Activated CD8-positive, alpha-beta memory T cell treated with anti-CD3 and anti-CD28 coated beads for 24 hours (primary cell): ENCODE measurements at regions not wholly inside any gene's neighbourhood (a gene's known extent, or its start where the extent isn't known, plus 50 kb on each side); places are given as distances from the start of the nearest gene placed in this dataset.

Source experiments
- DNase-seq: peaks from one replicate; pipeline ENCODE4 v3.0.0-alpha.2; 2020

DNA sequence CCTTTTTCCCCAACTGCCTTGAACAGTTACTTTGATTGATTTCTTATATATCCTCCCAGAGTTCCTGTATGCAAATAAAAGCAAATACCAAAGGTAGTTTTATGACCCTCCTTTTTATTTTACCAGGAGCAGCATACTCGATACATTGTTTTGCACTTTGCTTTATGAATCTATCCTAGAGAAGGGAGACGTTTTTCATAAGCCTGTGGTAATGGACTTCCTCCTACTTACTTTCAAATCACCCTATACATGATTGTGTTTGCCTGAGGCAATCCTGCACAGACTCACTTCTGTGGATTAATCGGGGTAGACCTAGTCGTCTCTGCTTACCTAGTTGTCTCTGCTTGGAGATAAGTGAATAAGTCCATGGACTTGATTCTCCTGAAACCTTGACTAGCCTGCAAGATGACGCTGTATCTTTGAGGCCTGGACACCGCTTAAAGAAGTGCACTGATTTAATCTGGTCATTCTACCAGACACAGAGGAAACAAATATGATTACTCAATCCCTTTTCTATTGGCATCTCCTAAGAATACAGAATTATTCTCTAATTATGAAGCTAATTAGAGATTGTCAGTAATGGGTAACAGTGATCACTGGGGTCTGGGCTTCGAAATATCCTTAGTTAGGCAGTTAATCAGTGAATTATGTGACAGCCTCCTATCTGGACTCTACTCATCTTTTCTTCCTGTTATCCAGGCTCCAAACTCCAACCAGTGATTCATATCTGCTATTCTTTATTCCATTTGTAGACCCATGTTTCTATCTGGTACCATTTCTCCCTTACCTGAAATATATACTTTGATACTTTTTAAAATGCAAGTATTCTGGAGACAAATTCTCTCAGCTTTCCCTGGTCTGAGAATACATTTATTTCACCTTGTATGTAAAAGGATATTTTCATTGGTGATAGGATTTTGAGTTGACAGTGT lies 447.4 kb upstream of the TRIB2 start:
- no peak for DNase-seq

DNA sequence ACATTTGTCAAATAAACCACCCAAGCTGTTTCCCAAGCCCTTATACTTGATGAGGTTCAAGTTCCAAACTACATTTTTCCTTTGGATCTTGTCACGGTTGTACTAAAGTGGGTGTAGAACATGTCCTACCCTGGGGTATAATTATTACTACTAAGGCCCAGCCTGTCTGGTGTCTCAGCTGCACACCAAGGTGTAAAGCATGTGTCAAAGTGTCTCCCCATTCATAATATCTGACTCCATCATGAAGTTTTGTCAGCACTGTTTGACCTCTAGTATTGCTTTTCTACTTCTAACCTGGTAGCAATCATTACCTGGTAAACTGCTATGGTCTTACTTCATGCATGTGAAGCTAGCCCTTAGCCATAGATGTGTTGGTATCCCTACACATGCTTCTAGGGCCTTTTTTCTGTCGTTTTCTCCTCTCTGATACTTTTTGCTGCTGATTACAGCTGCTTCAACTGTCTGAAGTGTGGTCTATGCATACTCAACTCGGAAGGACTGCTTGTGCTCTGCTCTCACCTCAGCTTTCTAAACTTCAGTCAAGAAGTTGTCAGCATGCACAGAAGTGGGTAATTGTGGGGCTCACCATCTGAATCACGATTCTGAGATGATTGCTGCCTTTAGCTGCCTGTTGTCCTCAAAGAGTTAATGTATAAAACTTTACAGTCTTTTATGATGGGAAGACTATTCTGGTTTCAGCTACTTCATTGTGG lies 445.7 kb upstream of the TRIB2 start:
- no peak for DNase-seq

DNA sequence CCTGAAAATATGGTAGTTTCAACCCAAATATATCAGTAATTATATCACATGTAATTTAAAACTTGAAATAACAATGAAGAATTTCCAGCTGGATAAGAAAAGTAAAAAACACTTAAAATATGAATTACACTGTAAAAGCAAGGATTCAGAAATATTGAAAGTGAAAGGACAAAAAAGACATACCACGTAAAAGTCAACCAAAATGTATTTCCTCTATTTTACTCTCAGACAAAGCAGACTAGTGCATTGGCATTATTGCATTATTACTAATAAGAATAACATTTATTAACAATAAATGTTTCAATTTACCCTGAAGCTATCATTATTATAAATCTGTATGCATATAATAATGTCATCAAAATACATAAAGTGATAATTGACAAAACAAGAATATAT lies 445.1 kb upstream of the TRIB2 start:
- no peak for DNase-seq

DNA sequence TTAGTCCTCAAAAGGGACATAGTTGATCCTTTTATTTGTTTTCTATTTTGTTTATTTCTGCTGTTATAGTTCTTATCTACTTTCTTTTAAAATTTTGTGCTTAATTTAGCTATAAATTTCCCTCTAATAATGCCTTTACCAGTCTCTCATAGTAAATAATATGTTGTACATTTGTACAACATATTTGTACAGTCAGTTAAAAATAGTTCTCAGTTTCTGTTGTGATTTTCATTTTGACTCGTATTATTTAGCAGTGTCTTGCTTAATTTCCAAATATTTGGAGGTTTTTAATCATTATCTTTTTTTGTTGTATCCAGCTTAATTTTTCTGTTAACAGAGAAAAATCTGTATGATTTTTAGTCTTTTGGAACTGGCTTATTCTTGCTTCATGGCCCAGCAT lies 443.6 kb upstream of the TRIB2 start:
- no peak for DNase-seq

DNA sequence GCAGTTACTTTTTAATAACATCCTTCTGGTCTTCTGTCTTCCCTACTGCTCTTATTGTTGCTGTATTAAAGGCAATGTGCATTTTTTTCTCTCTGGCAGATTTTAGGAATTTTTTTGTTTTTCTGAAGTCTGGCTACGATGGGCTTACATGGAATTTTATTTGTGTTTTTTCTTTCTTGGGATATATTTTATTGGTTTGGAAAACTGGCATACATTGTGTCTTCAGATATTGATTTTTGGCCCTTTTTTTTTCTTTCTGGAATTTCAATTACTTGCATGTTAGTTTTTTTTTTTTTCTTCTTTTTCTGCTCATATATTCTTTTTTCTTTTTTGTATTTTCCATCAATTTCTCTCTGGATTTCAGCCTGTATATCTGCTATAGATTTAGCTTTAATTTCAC lies 442.1 kb upstream of the TRIB2 start:
- DNase-seq: no peak

DNA sequence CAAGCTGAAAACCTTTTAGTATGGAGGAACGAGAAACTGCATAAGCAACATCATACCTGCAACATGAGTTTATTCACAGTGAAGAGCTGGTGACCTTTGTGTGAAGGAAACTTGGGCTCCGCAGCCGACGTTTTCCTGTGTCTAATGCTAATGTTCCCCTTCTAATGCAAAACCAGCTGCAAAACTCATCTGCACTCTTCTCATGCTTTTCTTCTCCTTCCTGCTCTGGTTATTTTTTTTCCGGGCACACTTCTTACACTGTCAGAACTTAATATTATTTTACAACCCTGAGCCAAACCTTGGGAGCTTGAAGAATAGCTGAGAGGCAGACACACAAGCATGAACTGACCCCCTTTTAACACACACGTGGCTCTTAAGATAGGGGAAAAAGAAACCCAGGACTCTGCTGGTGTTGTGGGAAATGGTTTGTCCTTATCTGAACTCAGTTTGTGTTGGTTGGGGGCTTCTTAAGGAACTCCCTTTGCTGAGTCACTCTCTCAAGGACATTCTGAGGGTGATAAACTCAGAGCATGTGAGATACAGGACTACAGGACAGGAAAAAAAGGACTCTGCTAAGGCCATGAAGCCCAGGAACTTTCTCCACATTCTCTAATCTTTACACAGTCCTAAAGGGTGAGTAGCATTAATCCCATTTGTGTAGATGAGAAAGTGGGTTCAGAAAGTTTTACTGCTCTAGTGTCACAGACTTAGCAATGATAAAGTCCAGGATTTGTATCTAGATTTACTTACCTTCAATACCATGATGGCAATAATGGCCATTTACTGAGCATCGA lies 439.3 kb upstream of the TRIB2 start:
- no peak for DNase-seq

DNA sequence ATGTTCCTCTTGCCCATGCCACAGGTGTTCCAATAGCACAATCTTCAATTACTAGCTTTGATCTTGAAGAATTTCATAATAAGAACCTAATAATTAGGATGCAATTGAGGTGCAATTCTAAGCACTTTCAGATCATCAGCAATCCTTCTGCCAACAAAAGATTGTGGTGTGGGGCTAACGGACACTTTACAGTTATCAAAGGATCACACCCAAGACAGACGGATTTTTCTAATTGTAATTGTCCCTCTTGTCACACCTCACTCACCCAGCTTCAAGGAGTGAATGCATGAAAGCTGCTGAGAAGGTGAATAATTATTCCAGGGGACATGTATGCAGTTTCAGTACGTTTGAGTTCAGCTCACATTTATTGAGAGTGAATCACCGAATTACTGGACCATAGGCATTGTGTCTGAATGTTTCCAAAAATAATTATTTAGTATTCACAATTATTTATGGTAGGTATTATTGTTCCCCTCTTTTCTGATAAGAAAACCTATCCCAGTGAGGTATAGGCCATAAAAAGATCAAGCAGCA lies 438.5 kb upstream of the TRIB2 start:
- no peak for DNase-seq

DNA sequence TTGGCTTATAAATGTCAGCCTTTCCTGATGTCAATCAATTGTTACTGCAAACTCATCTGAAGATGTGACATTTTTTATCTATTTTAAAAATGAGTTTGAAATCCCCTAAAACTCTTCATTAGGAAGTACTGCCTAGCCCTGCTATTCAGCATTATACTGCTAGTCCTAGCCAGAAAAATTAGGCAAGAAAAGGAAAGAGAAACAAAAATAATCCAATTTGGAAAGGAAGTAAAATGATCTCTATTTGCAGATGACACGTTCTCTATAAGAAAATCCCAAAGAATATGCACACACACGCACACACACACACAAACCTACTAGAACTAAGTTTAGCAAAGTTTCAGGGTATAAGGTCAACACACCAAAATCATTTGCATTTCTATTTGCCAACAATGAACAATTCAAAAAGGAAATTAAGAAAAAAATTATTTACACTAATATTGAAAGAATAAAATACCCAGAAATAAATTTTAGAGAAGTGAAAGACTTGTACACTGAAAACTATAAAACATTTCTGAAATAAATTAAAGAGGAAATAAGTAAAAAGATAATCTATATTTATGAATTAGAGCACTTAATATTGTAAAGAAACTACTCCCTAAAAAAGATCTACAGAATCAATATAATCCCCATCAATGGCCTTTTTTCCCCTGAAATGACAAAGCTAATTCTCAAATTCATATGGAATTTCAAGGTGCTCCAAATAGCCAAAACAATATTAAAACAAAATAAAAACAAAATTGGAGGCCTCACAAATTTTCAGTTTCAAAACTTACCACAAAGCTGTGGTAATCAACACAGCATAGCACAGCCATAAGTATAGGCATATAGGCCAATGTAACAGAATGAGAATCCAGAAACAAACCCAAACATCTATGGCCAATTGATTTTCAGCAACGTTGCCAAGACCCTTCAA lies 433.7 kb upstream of the TRIB2 start:
- no peak for DNase-seq

DNA sequence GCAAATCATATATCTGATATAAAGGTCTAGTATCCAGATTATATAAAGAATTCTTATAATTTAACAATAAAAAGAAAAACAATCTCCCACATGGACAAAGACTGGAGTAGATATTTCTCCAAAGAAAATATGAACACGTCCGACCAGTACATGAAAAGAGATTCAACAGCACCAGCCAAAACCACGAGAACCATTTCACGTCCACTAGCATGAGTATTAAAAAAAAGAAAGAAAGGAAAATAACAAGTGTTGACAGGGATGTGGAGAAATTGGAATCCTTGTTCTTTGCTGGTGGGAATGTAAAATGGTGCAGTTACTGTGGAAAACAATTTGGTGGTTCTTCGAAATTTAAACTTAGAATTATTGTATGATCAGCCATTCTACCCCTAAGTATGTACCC lies 432.7 kb upstream of the TRIB2 start:
- no peak for DNase-seq

DNA sequence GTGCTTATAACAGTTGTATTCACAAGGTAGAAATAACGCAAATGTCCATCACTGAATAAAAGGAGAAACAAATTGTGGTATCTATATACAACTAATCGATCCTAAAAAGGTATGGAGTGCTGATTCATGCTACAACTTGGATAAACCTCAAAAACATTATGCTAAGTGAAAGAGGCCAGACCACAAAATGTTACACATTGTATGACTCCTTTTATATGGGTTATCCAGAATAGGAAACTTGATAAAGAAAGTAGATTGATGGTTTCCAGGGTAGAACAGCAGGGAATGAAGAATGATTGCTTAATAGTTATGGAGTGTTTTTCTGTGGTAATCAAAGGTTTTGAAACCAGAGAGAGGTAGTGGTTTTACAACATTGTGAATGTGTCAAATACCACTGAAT lies 432.2 kb upstream of the TRIB2 start:
- DNase-seq: no peak

DNA sequence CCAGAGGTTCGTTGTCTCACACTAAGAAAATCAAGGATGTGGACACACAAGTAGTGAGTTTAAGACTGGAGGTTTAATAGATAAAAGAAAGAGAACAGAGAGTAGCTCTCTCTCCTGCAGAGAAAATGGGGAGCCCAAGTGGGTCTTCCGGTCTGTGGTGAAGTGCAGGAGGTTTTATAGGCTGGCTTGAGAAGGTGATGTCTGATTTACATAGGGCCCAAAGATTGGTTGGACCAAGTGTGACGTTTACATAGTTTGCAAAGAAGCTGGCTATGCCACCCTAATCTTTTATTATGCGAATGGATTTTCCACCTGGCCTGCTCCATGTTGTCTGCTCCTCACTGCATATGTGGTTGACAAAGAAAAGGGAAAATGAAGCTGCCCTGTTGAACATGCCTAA lies 430.4 kb upstream of the TRIB2 start:
- no peak for DNase-seq

DNA sequence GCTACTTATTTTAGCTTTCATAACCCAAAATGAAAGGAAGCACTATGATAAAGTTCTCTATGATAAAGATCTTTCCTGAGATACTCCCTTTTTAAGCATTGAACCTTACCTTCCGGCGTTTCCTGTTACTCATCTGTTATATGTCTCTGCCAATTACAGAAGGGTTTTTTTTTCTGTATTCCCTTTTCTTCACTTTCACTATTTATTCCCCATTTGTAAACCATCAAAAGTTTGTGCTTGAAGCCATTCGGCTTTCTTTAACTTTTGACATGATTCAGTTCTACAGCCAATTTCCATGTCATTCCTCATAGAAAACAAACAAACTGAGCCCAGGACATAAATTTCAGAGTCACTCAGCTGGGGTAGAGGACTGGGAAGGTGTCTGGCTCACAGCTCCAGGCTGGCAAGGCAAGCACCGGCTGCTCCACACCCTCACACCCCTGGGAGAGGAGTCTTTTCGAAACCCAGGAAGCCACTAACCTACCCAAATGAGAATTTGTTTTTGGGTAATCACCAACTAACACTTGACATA lies 429.4 kb upstream of the TRIB2 start:
- no peak for DNase-seq

DNA sequence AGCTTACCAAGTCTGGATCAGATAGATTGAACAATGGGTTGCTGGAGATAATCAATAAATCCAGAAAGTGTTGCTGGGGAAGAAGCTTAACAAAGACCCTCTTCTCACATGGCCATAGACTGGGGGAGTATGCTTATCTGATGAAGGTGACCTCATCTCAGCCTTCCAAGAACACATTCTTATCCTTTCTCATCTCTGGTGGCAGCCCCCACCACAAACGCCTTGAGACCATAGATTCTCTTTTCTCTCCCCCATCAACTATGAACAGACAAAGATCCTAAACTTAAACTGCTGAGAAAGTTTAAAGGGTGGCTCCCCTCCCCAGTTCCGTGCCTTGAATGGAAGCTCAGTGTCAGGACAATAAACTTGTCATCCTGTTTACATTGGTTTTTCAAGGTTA lies 428.7 kb upstream of the TRIB2 start:
- DNase-seq: no peak

DNA sequence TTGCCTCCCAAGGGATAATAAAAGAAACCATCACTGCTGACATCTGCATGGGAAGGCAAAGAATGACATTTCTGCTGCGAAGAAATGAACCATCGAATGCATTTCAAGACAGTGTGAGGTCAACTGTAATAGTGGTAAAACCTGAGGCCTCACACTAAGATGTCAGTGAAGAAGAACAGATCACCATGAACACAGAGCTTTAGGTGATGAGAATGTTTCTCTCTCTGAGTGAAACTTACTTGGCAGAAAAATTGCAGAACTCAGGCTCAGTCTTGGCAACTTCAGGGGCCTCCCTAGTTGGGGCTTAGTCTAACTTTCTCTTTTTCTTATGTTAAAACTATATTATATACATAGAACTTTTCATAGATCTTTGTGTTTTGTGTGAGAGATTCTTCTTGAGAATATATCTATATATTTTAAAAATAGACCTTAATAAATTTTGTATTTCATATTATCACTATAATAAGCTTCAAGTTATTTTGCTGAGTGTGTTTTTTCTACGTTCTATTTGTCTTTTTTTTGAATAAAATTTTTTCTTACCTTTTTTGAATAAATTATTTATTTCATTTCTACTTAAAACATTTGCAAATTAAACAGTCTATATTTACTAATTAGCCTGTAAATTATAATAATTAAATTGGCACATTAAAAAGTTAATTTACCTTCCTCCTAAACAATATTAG lies 427.5 kb upstream of the TRIB2 start:
- no peak for DNase-seq

DNA sequence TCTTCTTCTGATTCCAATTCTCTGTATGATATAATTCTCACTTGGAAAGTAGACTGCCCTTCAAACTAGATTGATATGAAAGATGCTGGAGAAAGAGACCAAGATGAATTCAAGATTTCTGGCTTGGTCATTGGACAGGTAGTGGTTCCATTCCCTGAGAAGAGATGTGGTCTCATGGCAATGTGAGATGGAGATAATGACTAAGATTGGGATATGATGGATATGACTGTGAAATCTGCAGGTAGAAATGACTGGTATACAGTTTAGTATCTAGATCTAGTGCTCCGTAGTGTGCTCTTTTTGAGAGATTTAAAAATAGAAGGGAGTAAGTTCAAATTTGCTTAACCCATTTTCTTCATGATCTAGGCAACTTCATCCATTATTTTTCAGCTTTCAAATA lies 425.4 kb upstream of the TRIB2 start:
- no peak for DNase-seq

DNA sequence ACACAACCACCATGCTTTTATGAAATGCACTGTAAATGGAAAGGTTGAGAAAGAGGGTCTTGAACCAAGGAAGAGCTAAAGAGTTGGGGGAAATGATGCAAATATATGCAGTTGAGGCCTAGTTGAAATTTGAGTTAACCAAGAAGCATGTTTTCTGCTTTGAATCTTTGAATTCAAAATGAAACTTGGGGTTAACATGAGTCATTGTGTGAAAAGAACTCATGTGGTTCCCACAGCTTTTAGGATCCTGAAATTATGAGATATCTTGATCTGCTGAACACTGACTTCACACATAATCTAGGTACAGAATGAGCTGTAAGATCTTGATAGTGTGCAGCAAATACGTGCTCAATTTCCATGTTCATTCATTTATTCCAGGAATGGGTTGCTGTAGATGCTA lies 422.9 kb upstream of the TRIB2 start:
- DNase-seq: no peak

DNA sequence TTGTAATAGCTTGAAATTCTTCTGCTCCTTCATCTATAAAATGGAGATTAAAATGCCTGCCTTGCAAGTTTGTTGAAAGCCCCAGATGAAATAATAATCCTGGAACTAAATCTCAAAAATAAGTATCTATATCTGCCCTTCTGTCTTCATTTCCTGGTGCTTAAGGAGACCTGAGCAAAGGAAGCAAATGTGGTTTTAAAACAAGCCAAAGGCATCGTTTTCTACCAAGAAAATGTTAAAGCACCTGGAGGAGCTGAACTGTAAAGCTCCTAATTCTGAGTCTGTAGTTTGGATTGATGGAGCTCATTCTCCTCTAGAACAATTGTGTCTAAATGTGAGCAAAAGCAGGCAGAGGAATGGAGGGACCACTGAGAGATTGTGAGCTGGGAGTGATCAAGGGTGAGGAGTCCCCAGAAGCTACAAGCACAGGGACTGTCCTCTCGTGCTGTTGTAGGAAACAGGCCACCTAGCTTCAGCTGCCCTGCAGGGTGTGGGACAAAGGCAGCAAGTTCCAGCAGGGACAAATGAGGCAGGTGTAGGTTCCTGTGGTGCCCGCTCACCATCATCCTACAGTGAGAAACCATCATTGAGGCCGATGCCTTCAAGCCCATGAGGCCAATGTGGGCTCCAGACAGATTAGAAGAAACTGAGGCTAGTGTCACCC lies 420.7 kb upstream of the TRIB2 start:
- no peak for DNase-seq

DNA sequence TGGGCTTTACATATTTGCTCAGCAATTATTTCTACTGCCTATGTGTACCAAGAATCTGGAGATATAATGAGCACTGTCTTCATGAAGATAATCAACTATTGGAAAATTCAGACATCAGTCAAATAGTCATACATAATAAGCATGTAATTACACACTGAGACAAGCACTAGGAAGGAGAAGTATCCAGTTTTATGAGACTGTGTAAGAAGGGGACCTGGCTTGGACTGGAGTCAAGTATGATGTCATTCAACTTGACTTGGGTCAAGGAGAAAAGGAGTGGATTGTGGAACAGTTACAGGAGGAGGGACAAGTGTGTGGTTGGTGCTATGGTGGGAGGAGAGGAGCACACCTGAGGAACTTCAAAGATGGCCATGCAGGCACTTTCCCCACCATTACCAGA lies 419.8 kb upstream of the TRIB2 start:
- no peak for DNase-seq

DNA sequence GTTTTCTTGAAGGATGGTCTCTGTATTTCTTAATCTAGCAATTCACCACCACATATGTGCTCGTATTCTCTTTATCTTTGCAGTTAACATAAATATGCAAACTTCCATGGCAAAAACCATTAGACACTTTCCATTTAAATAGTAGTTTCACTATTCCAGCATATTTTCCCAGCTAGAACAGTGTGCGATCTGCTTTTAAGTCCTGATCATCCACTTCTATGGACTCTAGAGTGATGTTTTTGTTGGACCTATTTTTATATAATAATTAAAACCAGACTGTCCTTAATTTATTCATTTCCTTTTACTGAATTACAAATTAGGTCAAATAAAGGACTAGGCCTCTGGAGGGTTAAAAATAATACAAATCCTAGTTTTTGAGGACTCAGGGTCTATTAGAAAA lies 418.4 kb upstream of the TRIB2 start:
- DNase-seq: no peak

DNA sequence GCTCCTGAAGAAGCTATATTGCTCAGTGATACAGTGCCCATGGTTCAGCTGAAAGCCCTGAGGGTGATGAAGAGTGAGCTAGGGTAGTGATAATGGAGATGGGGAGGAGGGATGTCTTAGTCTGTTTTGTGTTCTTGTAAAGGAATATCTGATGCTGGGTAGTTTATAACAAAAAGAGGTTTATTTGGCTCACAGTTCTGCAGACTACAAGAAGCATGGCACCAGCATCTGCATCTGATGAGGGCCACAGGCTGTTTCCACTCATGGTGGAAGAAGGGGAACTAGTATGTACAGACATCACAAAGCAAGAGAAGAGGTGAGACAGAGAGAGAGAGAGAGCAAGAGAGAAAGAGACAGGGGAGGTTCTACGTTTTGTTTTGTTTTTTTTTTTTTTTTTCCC lies 417.3 kb upstream of the TRIB2 start:
- DNase-seq: no peak
